Erythroblast (primary cell): ENCODE measurements at regions not wholly inside any gene's neighbourhood (a gene's known extent, or its start where the extent isn't known, plus 50 kb on each side); places are given as distances from the start of the nearest gene placed in this dataset.
"Not testable (repeated sequence)": the region's sequence is repeated elsewhere in the genome, so short reads cannot be mapped to it uniquely, and the experiment has no call there.

Experiments
- DNase-seq, 2 experiments: peaks; one replicate each; lab custom pipeline; 2025; lab: John Stamatoyannopoulos, UW
- GATA1 ChIP-seq: IDR thresholded peaks from 2 replicates; pipeline ENCODE4 v1.6.1; 2011; ENCODE audit warnings: low read depth, mild to moderate bottlenecking, control low read depth, low read length, moderate library complexity
- POLR2A ChIP-seq: IDR thresholded peaks from 2 replicates; pipeline ENCODE4 v1.6.1; 2011; ENCODE audit warnings: mild to moderate bottlenecking, low read length

DNA sequence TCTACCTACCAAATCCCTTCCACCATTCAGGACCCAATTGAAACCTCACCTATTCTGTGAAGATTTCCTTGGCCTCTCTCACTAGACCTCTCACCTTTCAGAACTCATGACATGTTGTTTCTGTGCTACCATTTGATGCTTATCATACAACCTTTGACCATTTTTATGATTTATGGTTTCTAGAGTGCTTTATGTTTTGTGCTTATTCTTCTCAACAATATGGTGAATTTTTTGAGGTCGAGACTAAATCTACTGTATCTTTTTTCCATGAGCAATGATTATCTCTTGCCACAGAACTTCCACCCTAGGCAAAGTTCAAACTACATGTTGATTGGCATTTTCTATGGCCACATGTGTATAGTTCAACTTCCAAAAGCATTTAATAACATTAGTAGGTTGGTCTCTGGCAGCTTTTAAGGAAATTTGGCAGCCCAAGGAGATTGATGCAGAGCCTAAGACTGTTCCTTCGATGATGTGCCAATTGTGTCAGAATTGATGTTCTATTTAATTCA is 84.9 kb downstream of the OLIG3 start:
- DNase-seq: no peak
- TF ChIP-seq POLR2A: no peak
- TF ChIP-seq GATA1: no peak

GRCh38 chr6:137407816-137408215 is 86.4 kb downstream of the OLIG3 start:
- no peak for DNase-seq
- no peak for TF ChIP-seq GATA1
- no peak for TF ChIP-seq POLR2A

GRCh38 chr6:137405806-137406205 is 88.4 kb downstream of the OLIG3 start:
- no peak for DNase-seq

DNA sequence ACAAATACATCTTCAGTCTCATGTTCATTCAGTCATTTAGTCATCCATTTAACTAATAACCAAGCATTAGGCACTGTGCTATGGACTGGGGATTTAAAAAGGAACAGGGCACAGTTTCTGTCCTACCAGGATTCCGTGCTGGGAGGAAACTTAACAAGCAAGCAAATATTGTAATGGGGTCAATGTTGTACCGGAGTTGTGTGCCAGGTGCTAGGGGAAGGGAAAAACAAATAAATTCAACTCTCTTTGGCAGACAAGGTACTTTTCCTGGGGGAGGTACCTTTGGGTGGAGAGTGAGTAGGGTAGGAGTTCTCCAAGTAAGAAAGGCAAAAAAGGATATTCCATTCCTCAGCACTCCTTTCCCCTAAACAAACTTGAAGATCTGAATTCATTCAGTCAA is 90.3 kb downstream of the OLIG3 start:
- no peak for TF ChIP-seq POLR2A
- no peak for TF ChIP-seq GATA1
- no peak for DNase-seq

More at GRCh38 chr6:137405806-137406205, 88.4 kb downstream of the OLIG3 start:
- TF ChIP-seq GATA1 (no peak), POLR2A (no peak)

DNA sequence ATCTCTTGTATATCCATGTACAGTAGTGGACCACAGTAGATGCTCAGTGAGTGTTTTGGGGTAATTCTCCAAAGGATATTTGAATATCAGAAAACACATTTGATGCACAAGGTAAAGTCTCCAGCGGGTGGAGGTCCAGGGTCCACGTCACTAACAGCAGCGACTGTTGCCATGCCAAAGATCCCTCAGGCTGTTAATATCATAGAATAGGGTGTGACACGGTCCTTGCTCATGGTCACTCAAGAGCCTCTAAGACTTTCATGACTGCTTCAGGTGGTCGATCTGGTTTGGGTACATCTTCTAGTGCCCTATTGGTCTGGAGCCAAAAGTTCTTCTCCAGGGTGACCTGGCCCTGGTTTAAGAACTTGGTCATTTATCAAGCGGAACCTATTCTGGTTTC is 90.8 kb downstream of the OLIG3 start:
- TF ChIP-seq GATA1 (no peak), POLR2A (no peak)
- no peak for DNase-seq

- no peak for DNase-seq
- TF ChIP-seq GATA1 (no peak), POLR2A (no peak)
Measured at GRCh38 chr6:137402143-137402680, 92.0 kb downstream of the OLIG3 start.

- DNase-seq: no peak
- no peak for TF ChIP-seq POLR2A
- no peak for TF ChIP-seq GATA1
Measured at GRCh38 chr6:137401088-137401487, 93.1 kb downstream of the OLIG3 start.

DNA sequence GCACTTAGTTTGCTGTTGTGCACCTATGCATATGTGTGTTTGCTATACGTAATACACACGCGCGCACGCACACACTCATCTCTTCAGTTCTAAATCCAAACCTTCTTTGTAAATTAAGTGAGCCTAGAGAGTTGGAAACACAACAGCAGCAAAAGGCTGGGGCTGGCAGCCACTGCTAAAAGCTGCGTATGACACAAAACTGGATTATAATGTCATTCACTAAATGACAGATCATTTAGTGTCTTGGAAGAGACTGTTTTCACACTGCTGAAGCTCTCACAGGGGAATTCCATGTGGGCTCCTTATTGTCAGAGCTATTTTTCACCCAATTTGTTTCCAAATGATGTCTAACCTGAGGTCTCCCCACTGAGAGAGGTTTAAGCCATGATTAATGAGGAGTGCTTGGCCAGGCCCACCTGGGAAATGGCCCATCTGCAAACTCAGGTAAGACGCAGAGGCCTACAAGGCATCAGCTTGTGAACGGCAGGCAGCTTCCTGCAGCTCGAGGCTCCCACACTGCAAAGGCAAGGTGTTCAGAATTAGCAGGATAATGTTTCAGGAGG is 94.2 kb downstream of the OLIG3 start:
- no peak for DNase-seq
- no peak for TF ChIP-seq POLR2A
- TF ChIP-seq GATA1: no peak

DNA sequence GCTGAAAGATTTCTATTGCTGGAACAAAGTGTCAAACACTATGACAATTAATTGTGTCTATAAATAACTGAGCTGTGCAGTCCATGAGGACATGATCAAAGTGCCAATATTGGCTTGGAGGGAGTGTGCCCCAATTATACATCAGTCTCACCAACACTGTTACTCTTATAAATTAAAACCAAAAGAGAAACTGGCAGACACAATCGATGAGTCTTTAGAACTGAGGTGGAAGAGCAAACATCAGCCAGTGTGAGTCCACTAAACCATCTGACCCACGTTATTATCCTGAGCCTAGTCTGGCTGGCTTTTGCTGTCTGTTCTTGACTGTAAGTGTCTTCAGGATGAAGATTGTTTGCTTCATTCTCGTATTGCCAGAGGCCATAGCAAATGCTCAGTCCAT is 98.9 kb downstream of the OLIG3 start:
- TF ChIP-seq GATA1: no peak
- no peak for TF ChIP-seq POLR2A
- DNase-seq: no peak

GRCh38 chr6:137391061-137391814 is 103.0 kb downstream of the OLIG3 start:
- no peak for DNase-seq
- TF ChIP-seq GATA1 (no peak), POLR2A (no peak)

GRCh38 chr6:137390334-137390733 is 103.9 kb downstream of the OLIG3 start:
- no peak for TF ChIP-seq GATA1
- no peak for TF ChIP-seq POLR2A
- DNase-seq: no peak

GRCh38 chr6:137389150-137389704 is 105.0 kb downstream of the OLIG3 start:
- TF ChIP-seq POLR2A: no peak

DNA sequence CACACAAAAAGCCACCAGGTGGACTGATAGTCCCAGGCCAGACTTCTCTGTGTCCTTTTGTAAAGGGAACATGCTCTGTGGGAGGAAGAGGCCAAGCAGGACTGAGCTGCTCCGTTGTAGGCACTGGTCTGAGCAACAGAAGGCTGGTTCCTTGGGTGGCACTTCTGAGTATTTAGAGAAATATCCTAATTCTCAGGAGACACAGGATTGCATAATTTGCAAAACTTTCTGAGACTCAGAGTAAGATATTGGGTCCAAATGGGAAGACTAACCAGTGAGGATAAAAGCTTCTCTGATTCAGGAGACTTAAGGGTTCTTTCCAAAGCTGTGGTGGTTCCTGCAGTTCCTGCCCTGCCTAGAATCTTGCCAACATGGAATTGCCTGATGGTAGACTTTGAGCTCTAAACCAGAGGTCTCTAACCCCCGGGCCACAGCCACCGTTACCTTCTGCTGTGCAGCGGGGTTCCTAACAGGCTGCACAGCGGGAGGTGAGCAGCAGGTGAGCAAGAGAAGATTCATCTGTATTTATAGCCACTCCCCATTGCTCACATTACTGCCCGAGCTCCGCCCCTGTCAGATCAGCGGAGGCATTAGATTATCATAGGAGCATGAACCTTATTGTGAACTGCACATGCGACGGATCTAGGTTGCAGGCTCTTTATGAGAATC is 107.0 kb downstream of the OLIG3 start:
- DNase-seq: no peak
- no peak for TF ChIP-seq POLR2A
- TF ChIP-seq GATA1: no peak

More at GRCh38 chr6:137389150-137389704, 105.0 kb downstream of the OLIG3 start:
- no peak for DNase-seq

- not testable (repeated sequence) for DNase-seq
Measured at GRCh38 chr6:137383287-137383686, 110.9 kb downstream of the OLIG3 start.

- TF ChIP-seq POLR2A (no peak), GATA1 (no peak)
- DNase-seq: no peak
Measured at GRCh38 chr6:137378090-137378369, 116.2 kb downstream of the OLIG3 start.
